ENCODE measurements at regions not wholly inside any gene's neighbourhood (a gene's known extent, or its start where the extent isn't known, plus 50 kb on each side); places are given as distances from the start of the nearest gene placed in this dataset.

- no peak overlapping the region for H3K27ac Mint-ChIP-seq
- H3K36me3 Mint-ChIP-seq: no peaks in the 10 kb centered on the region
- H3K27me3 Mint-ChIP-seq: peaks cover 42% of the 10 kb centered on the region
- H3K4me3 Mint-ChIP-seq: no peak overlapping the region
- no peak for DNase-seq
- H3K9me3 Mint-ChIP-seq: no peaks in the 10 kb centered on the region
- no peaks in the 10 kb centered on the region for H3K4me1 Mint-ChIP-seq
Measured at GRCh38 chr15:62935300-62936081, 107.1 kb upstream of the TPM1 start.

- Mint-ChIP-seq H3K27ac (no peak overlapping the region), H3K4me1 (no peaks in the 10 kb centered on the region), H3K36me3 (no peaks in the 10 kb centered on the region), H3K27me3 (peaks cover 36% of the 10 kb centered on the region), H3K9me3 (no peaks in the 10 kb centered on the region), H3K4me3 (no peak overlapping the region)
- DNase-seq: no peak
Measured at GRCh38 chr15:62938825-62939224, 103.7 kb upstream of the TPM1 start.

- Mint-ChIP-seq H3K27me3 (peaks cover 32% of the 10 kb centered on the region), H3K4me1 (no peaks in the 10 kb centered on the region), H3K36me3 (no peaks in the 10 kb centered on the region), H3K9me3 (no peaks in the 10 kb centered on the region), H3K4me3 (no peak overlapping the region), H3K27ac (no peak overlapping the region)
- DNase-seq: no peak
Measured at GRCh38 chr15:62940093-62940754, 102.3 kb upstream of the TPM1 start.

- H3K9me3 Mint-ChIP-seq: no peaks in the 10 kb centered on the region
- H3K4me3 Mint-ChIP-seq: no peak overlapping the region
- no peaks in the 10 kb centered on the region for H3K36me3 Mint-ChIP-seq
- DNase-seq: no peak
- no peaks in the 10 kb centered on the region for H3K4me1 Mint-ChIP-seq
- peaks cover 27% of the 10 kb centered on the region for H3K27me3 Mint-ChIP-seq
- no peak overlapping the region for H3K27ac Mint-ChIP-seq
Measured at GRCh38 chr15:62940755-62941361, 101.7 kb upstream of the TPM1 start.

GRCh38 chr15:62941699-62942098 lies 100.8 kb upstream of the TPM1 start:
- no peaks in the 10 kb centered on the region for H3K4me1 Mint-ChIP-seq
- peaks cover 25% of the 10 kb centered on the region for H3K27me3 Mint-ChIP-seq
- no peak for DNase-seq

GRCh38 chr15:62942428-62942827 lies 100.1 kb upstream of the TPM1 start:
- Mint-ChIP-seq H3K4me1 (no peaks in the 10 kb centered on the region), H3K27me3 (peaks cover 25% of the 10 kb centered on the region), H3K36me3 (no peaks in the 10 kb centered on the region), H3K9me3 (no peaks in the 10 kb centered on the region), H3K27ac (no peak overlapping the region), H3K4me3 (no peak overlapping the region)
- DNase-seq: no peak

More at GRCh38 chr15:62941699-62942098, 100.8 kb upstream of the TPM1 start:
- H3K9me3 Mint-ChIP-seq: no peaks in the 10 kb centered on the region
- no peak overlapping the region for H3K27ac Mint-ChIP-seq
- H3K36me3 Mint-ChIP-seq: no peaks in the 10 kb centered on the region
- no peak overlapping the region for H3K4me3 Mint-ChIP-seq

GRCh38 chr15:62945063-62945462 lies 97.5 kb upstream of the TPM1 start:
- H3K36me3 Mint-ChIP-seq: no peaks in the 10 kb centered on the region
- no peaks in the 10 kb centered on the region for H3K9me3 Mint-ChIP-seq
- H3K4me1 Mint-ChIP-seq: no peaks in the 10 kb centered on the region
- H3K4me3 Mint-ChIP-seq: no peak overlapping the region
- H3K27ac Mint-ChIP-seq: no peak overlapping the region
- DNase-seq: no peak
- H3K27me3 Mint-ChIP-seq: peaks cover 17% of the 10 kb centered on the region

GRCh38 chr15:62945760-62946159 lies 96.8 kb upstream of the TPM1 start:
- Mint-ChIP-seq H3K36me3 (no peaks in the 10 kb centered on the region), H3K27me3 (peaks cover 19% of the 10 kb centered on the region), H3K27ac (no peak overlapping the region), H3K4me3 (no peak overlapping the region), H3K4me1 (no peaks in the 10 kb centered on the region), H3K9me3 (no peaks in the 10 kb centered on the region)
- no peak for DNase-seq

- Mint-ChIP-seq H3K27me3 (peaks cover 27% of the 10 kb centered on the region), H3K9me3 (no peaks in the 10 kb centered on the region), H3K27ac (no peak overlapping the region), H3K4me1 (no peaks in the 10 kb centered on the region), H3K4me3 (no peak overlapping the region), H3K36me3 (no peaks in the 10 kb centered on the region)
- DNase-seq: no peak
Measured at GRCh38 chr15:62946940-62947339, 95.6 kb upstream of the TPM1 start.

- no peaks in the 10 kb centered on the region for H3K9me3 Mint-ChIP-seq
- H3K4me1 Mint-ChIP-seq: no peaks in the 10 kb centered on the region
- no peak overlapping the region for H3K27ac Mint-ChIP-seq
- no peak overlapping the region for H3K4me3 Mint-ChIP-seq
- peaks cover 45% of the 10 kb centered on the region for H3K27me3 Mint-ChIP-seq
- no peak for DNase-seq
- no peaks in the 10 kb centered on the region for H3K36me3 Mint-ChIP-seq
Measured at GRCh38 chr15:62950462-62950931, 92.0 kb upstream of the TPM1 start.

- Mint-ChIP-seq H3K27ac (no peak overlapping the region), H3K27me3 (peaks cover 45% of the 10 kb centered on the region), H3K4me1 (no peaks in the 10 kb centered on the region), H3K4me3 (no peak overlapping the region), H3K36me3 (no peaks in the 10 kb centered on the region), H3K9me3 (no peaks in the 10 kb centered on the region)
- no peak for DNase-seq
Measured at GRCh38 chr15:62951481-62951880, 91.1 kb upstream of the TPM1 start.

- no peak for DNase-seq
- no peak overlapping the region for H3K27ac Mint-ChIP-seq
- H3K36me3 Mint-ChIP-seq: no peaks in the 10 kb centered on the region
- H3K4me1 Mint-ChIP-seq: no peaks in the 10 kb centered on the region
- H3K27me3 Mint-ChIP-seq: peaks cover 45% of the 10 kb centered on the region
- no peak overlapping the region for H3K4me3 Mint-ChIP-seq
- H3K9me3 Mint-ChIP-seq: no peaks in the 10 kb centered on the region
Measured at GRCh38 chr15:62953021-62953420, 89.5 kb upstream of the TPM1 start.

- peaks cover 45% of the 10 kb centered on the region for H3K27me3 Mint-ChIP-seq
- no peaks in the 10 kb centered on the region for H3K9me3 Mint-ChIP-seq
- H3K4me3 Mint-ChIP-seq: no peak overlapping the region
- DNase-seq: no peak
- no peaks in the 10 kb centered on the region for H3K36me3 Mint-ChIP-seq
- no peaks in the 10 kb centered on the region for H3K4me1 Mint-ChIP-seq
- H3K27ac Mint-ChIP-seq: no peak overlapping the region
Measured at GRCh38 chr15:62953496-62954045, 89.0 kb upstream of the TPM1 start.

GRCh38 chr15:62957130-62957529 lies 85.4 kb upstream of the TPM1 start:
- Mint-ChIP-seq H3K9me3 (no peaks in the 10 kb centered on the region), H3K4me3 (no peak overlapping the region), H3K27ac (no peak overlapping the region), H3K36me3 (no peaks in the 10 kb centered on the region), H3K4me1 (no peaks in the 10 kb centered on the region), H3K27me3 (peaks cover 17% of the 10 kb centered on the region)
- no peak for DNase-seq

Data from activated naive CD8-positive, alpha-beta T cell treated with anti-CD3 and anti-CD28 coated beads for 36 hours (primary cell).